ENCODE measurements at regions not wholly inside any gene's neighbourhood (a gene's known extent, or its start where the extent isn't known, plus 50 kb on each side); places are given as distances from the start of the nearest gene placed in this dataset.

- no peak overlapping the region for H3K27ac ChIP-seq
- no peak overlapping the region for H3K4me3 ChIP-seq
- H3K36me3 ChIP-seq (ENCODE audit: insufficient read depth, low read length): no peaks in the 10 kb centered on the region
- no peak for DNase-seq (ENCODE audit: low read depth, low spot score)
- H3K9ac ChIP-seq (ENCODE audit: insufficient read length): no peak overlapping the region
- no peaks in the 10 kb centered on the region for H3K9me3 ChIP-seq (ENCODE audit: low read depth, low read length)
- TF ChIP-seq POLR2AphosphoS5 (IDR thresholded peaks at IDR 0.05; ENCODE audit: borderline replicate concordance, low read depth, low read length): no peak
Measured at GRCh38 chr1:199752688-199753027, 274.9 kb upstream of the NR5A2 start.

- Histone ChIP-seq H3K4me3 (no peak overlapping the region), H3K9me3 (ENCODE audit: low read depth, low read length) (no peaks in the 10 kb centered on the region), H3K9ac (ENCODE audit: insufficient read length) (no peak overlapping the region), H3K27ac (no peak overlapping the region), H3K36me3 (ENCODE audit: insufficient read depth, low read length) (no peaks in the 10 kb centered on the region)
- TF ChIP-seq FOXP2 (optimal IDR thresholded peaks at IDR 0.05; ENCODE audit: control extremely low read depth, extremely low read length, insufficient read depth) (no peak), POLR2AphosphoS5 (IDR thresholded peaks at IDR 0.05; ENCODE audit: borderline replicate concordance, low read depth, low read length) (no peak)
- DNase-seq (ENCODE audit: low read depth, low spot score): no peak
Measured at GRCh38 chr1:199753513-199753912, 274.0 kb upstream of the NR5A2 start.

GRCh38 chr1:199756066-199756465, 271.4 kb upstream of the NR5A2 start:
- H3K27ac ChIP-seq: no peak overlapping the region
- no peak overlapping the region for H3K9ac ChIP-seq (ENCODE audit: insufficient read length)
- no peak for DNase-seq (ENCODE audit: low read depth, low spot score)
- H3K36me3 ChIP-seq (ENCODE audit: insufficient read depth, low read length): no peaks in the 10 kb centered on the region
- TF ChIP-seq FOXP2 (optimal IDR thresholded peaks at IDR 0.05; ENCODE audit: control extremely low read depth, extremely low read length, insufficient read depth) (no peak), POLR2AphosphoS5 (IDR thresholded peaks at IDR 0.05; ENCODE audit: borderline replicate concordance, low read depth, low read length) (no peak), EZH2 (IDR thresholded peaks at IDR 0.05) (no peak)
- H3K9me3 ChIP-seq (ENCODE audit: low read depth, low read length): no peaks in the 10 kb centered on the region
- H3K4me3 ChIP-seq: no peak overlapping the region

- DNase-seq (ENCODE audit: low read depth, low spot score): no peak
- TF ChIP-seq EZH2 (IDR thresholded peaks at IDR 0.05): no peak
- TF ChIP-seq POLR2AphosphoS5 (IDR thresholded peaks at IDR 0.05; ENCODE audit: borderline replicate concordance, low read depth, low read length): no peak
- TF ChIP-seq FOXP2 (optimal IDR thresholded peaks at IDR 0.05; ENCODE audit: control extremely low read depth, extremely low read length, insufficient read depth): no peak
- H3K9ac ChIP-seq (ENCODE audit: insufficient read length): no peak overlapping the region
Measured at GRCh38 chr1:199758626-199759255, 268.8 kb upstream of the NR5A2 start.

GRCh38 chr1:199759268-199759730, 268.2 kb upstream of the NR5A2 start:
- H3K27ac ChIP-seq: no peak overlapping the region
- no peak overlapping the region for H3K9ac ChIP-seq (ENCODE audit: insufficient read length)
- DNase-seq (ENCODE audit: low read depth, low spot score): no peak
- H3K9me3 ChIP-seq (ENCODE audit: low read depth, low read length): no peaks in the 10 kb centered on the region
- no peaks in the 10 kb centered on the region for H3K36me3 ChIP-seq (ENCODE audit: insufficient read depth, low read length)
- TF ChIP-seq EZH2 (IDR thresholded peaks at IDR 0.05): no peak
- H3K4me3 ChIP-seq: no peak overlapping the region

More at GRCh38 chr1:199758626-199759255, 268.8 kb upstream of the NR5A2 start:
- no peaks in the 10 kb centered on the region for H3K36me3 ChIP-seq (ENCODE audit: insufficient read depth, low read length)
- no peak overlapping the region for H3K4me3 ChIP-seq
- no peaks in the 10 kb centered on the region for H3K9me3 ChIP-seq (ENCODE audit: low read depth, low read length)
- H3K27ac ChIP-seq: no peak overlapping the region

GRCh38 chr1:199762572-199762971, 264.9 kb upstream of the NR5A2 start:
- H3K36me3 ChIP-seq (ENCODE audit: insufficient read depth, low read length): no peaks in the 10 kb centered on the region
- no peak for DNase-seq (ENCODE audit: low read depth, low spot score)
- H3K9me3 ChIP-seq (ENCODE audit: low read depth, low read length): no peaks in the 10 kb centered on the region; the same call in 1 of the 2 replicates
- H3K4me3 ChIP-seq: no peak overlapping the region
- H3K9ac ChIP-seq (ENCODE audit: insufficient read length): no peak overlapping the region
- no peak for TF ChIP-seq POLR2AphosphoS5 (IDR thresholded peaks at IDR 0.05; ENCODE audit: borderline replicate concordance, low read depth, low read length)
- no peak overlapping the region for H3K27ac ChIP-seq

GRCh38 chr1:199766218-199766792, 261.2 kb upstream of the NR5A2 start:
- DNase-seq (ENCODE audit: low read depth, low spot score): no peak
- Histone ChIP-seq H3K36me3 (ENCODE audit: insufficient read depth, low read length) (no peaks in the 10 kb centered on the region), H3K4me3 (no peak overlapping the region), H3K9ac (ENCODE audit: insufficient read length) (no peak overlapping the region), H3K27ac (no peak overlapping the region), H3K9me3 (ENCODE audit: low read depth, low read length) (no peaks in the 10 kb centered on the region; the same call in 1 of the 2 replicates)
- no peak for TF ChIP-seq FOXP2 (optimal IDR thresholded peaks at IDR 0.05; ENCODE audit: control extremely low read depth, extremely low read length, insufficient read depth)

GRCh38 chr1:199767700-199768099, 259.8 kb upstream of the NR5A2 start:
- Histone ChIP-seq H3K4me3 (no peak overlapping the region), H3K9ac (ENCODE audit: insufficient read length) (no peak overlapping the region), H3K36me3 (ENCODE audit: insufficient read depth, low read length) (no peaks in the 10 kb centered on the region), H3K27ac (no peak overlapping the region), H3K9me3 (ENCODE audit: low read depth, low read length) (no peaks in the 10 kb centered on the region; the same call in 1 of the 2 replicates)
- TF ChIP-seq POLR2AphosphoS5 (IDR thresholded peaks at IDR 0.05; ENCODE audit: borderline replicate concordance, low read depth, low read length) (no peak), FOXP2 (optimal IDR thresholded peaks at IDR 0.05; ENCODE audit: control extremely low read depth, extremely low read length, insufficient read depth) (no peak), EZH2 (IDR thresholded peaks at IDR 0.05) (no peak)
- no peak for DNase-seq (ENCODE audit: low read depth, low spot score)

GRCh38 chr1:199774433-199775089, 252.9 kb upstream of the NR5A2 start:
- H3K36me3 ChIP-seq (ENCODE audit: insufficient read depth, low read length): no peaks in the 10 kb centered on the region
- no peak overlapping the region for H3K27ac ChIP-seq
- no peak overlapping the region for H3K9ac ChIP-seq (ENCODE audit: insufficient read length)
- H3K9me3 ChIP-seq (ENCODE audit: low read depth, low read length): no peaks in the 10 kb centered on the region
- H3K4me3 ChIP-seq: no peak overlapping the region
- TF ChIP-seq FOXP2 (optimal IDR thresholded peaks at IDR 0.05; ENCODE audit: control extremely low read depth, extremely low read length, insufficient read depth): no peak
- TF ChIP-seq POLR2AphosphoS5 (IDR thresholded peaks at IDR 0.05; ENCODE audit: borderline replicate concordance, low read depth, low read length): no peak
- no peak for TF ChIP-seq EZH2 (IDR thresholded peaks at IDR 0.05)
- DNase-seq (ENCODE audit: low read depth, low spot score): no peak

Measured in SK-N-MC (cell line).